IPS-NIHi11 (cell line): ENCODE measurements at regions not wholly inside any gene's neighbourhood (a gene's known extent, or its start where the extent isn't known, plus 50 kb on each side); places are given as distances from the start of the nearest gene placed in this dataset.
A peak's percentile ranks its signal among the peaks of the same experiment; 100 is the strongest.
"Not testable (repeated sequence)": the region's sequence is repeated elsewhere in the genome, so short reads cannot be mapped to it uniquely, and the experiment has no call there.

Experiments used
- DNase-seq: peaks from one replicate; pipeline ENCODE4 v3.0.0; 2012; ENCODE audit warnings: mixed read lengths, low spot score

- no peak for DNase-seq
These were observed 114.1 kb downstream of the RAB38 start for GRCh38 chr11:88061111-88061510.

DNA sequence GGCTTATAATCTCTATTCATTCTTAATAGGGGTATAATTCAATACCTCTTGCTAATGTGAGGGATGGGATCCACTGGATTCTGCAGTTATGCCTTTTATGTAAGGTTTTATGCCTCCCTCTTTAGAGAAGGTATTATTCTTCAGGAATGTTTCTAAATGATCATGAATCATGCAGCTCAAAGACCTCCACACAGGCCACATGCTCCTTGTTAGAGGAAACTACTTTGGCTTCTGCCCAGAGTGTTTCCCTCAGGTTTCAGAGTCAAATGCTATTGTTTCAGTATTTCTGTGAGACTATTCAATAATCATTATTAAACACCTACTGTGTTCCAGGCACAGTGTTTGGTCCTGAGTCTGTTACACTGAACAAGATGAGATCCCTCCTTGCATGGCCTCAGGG lies 115.9 kb downstream of the RAB38 start:
- no peak for DNase-seq

GRCh38 chr11:88051396-88051795 lies 123.8 kb downstream of the RAB38 start:
- DNase-seq, result no peak

- no peak for DNase-seq
These were observed 125.0 kb downstream of the RAB38 start for GRCh38 chr11:88050247-88050646.

DNA sequence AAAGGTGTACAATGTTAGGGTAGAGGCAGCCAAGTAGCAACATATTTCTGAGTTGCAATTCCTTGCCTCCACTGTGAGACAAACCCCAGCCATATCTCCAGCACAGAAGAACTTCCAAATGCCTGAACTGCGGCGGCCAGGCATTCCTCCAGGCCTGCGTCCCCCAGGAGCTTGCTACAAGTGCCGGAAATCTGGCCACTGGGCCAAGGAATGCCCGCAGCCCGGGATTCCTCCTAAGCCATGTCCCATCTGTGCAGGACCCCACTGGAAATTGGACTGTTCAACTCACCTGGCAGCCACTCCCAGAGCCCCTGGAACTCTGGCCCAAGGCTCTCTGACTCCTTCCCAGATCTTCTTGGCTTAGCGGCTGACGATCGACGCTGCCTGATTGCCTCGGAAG lies 130.0 kb downstream of the RAB38 start:
- DNase-seq, result not testable (repeated sequence)

DNA sequence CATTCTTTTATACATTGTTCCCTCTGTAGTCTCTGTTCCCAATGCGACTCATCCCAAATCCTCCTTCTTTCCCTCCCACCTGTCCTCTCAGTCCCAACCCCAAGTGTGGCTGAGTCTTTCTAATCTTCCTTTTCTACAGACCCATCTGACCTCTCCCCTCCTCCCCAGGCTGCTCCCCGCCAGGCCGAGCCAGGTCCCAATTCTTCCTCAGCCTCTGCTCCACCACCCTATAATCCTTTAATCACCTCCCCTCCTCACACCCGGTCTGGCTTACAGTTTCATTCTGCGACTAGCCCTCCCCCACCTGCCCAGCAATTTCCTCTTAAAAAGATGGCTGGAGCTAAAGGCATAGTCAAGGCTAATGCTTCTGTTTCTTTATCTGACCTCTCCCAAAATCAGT lies 130.6 kb downstream of the RAB38 start:
- DNase-seq, result not testable (repeated sequence)

GRCh38 chr11:88043149-88043548 lies 132.1 kb downstream of the RAB38 start:
- no peak for DNase-seq

GRCh38 chr11:88042647-88043046 lies 132.6 kb downstream of the RAB38 start:
- DNase-seq, result no peak

GRCh38 chr11:88042238-88042637 lies 133.0 kb downstream of the RAB38 start:
- DNase-seq, result no peak

DNA sequence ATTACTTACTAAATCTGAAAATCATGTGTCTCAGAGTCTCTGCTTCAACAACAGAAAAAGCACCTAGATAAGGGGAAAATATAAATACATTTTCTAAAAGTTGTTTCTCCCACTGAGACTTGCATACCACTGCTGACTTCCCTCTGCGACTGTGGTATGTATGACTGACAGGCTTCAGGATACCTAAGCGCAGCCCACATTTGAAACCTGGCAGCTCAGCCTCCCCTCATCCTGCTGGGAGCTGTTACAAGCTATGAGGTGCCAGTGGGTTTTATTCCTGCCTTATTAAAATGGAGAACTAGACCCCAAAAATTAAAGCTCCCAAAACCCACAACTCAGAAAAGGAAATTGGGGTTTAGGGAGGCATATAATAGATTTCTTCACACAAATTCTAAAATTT lies 133.6 kb downstream of the RAB38 start:
- peak; percentile 9 for DNase-seq

GRCh38 chr11:88040148-88040496 lies 135.1 kb downstream of the RAB38 start:
- no peak for DNase-seq

- no peak for DNase-seq
These were observed 135.6 kb downstream of the RAB38 start for GRCh38 chr11:88039476-88040147.

DNA sequence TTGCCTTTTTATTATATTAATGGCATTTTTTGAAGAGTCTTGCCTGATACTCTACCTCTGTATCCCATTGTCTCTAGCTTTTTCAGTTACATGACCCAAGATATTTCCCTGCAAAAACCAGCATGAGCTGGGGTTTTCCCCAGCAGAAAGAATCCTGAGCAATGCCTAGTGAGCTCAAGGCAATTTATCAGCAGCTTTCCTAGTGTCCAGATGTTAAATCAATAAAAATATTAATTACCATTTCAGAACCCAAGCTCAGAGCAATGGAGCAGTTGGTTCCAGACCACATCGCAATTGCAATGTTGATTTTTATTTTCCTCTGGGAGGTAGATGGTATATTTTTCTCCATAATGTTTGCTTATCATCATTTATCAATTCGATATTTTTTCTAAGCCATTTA lies 137.2 kb downstream of the RAB38 start:
- DNase-seq, result no peak

DNA sequence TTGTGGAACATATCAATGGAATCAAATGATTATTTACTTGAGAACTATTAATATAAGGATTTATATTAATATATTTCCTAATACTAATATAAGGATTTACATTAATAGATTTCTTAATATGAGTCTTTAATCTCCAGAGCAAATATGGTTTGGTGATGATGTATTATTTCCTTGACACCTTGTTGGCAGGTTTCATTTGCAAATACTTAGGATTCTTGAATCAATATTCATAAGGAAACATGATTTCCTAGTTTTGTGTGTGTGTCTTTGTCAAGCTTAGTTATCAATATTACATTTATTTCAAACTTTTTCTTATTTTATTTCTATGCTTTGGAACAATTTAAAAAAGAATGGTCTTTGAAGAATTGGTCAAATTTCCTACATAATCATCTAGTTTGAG lies 138.5 kb downstream of the RAB38 start:
- DNase-seq, result no peak

DNA sequence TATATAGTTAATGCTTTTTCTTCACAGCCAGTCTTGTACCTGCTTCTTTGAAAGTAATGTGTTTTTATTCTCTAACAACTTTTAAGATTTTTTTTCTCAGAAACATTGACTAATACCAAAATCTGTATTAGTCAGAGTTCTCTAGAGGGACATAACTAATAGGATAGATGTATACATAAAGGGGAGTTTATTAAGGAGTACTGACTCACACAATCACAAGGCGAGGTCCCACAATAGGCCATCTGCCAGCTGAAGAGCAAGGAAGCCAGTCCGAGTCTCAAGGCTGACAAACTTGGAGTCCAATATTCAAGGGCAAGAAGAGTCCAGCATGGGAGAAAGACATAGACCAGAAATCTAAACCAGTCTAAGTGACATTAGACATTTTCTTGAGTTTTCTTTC lies 140.0 kb downstream of the RAB38 start:
- no peak for DNase-seq

- no peak for DNase-seq
These were observed 157.6 kb downstream of the RAB38 start for GRCh38 chr11:88017666-88018065.

DNA sequence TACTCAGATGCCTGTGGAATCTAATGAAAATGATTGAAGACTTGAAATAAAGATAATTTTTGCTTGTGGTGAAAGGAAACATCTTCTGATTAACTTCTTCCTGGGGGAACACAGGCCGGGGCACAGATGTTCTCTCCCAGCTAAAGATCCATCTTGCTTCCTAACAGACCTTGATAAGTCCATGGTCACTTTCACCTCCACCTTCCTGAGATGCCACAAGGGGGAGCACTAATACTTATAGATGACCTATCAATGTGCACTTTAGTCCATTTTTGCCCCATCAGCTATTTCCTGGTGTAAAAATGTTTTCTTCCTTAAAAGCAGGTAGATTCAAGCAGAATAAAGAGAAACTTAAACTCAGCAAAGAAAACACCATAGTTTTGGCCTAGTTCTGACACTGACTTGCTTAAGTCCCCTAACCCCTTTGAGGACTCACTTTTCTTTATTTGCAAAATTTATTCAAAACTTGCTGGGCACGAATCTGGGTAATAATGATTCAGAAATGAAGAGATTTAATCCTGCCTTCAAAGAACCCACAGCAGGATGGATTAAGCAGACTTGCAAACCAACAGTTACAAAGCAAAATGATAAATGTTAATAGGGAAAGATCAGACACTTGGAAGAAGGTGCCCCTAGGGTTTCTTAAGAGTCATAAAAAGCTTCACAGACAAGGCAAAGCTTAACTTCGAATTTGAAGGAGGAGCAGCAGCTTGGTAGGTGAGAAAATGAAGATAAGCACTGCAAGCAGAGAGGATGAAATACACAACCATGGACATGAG lies 158.7 kb downstream of the RAB38 start:
- peak; percentile 29 for DNase-seq

DNA sequence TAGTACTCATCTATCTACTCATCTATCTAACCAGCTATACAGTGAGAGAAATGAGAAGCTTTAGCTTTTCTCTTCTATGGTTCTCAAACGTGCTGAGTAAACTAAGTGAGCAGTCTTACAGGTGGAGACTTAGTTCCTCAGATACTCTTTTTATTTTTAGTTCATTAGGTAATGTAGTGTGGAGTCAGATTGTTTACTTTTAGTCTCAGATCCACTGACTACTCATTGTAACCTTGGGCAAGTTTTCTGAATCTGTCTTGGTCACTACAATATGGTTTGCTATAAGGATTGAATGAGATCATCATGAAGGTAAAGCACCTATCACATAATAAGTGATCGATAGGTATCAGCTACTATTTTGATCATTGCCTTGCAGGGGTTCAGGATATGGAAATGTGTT lies 160.1 kb downstream of the RAB38 start:
- no peak for DNase-seq

DNA sequence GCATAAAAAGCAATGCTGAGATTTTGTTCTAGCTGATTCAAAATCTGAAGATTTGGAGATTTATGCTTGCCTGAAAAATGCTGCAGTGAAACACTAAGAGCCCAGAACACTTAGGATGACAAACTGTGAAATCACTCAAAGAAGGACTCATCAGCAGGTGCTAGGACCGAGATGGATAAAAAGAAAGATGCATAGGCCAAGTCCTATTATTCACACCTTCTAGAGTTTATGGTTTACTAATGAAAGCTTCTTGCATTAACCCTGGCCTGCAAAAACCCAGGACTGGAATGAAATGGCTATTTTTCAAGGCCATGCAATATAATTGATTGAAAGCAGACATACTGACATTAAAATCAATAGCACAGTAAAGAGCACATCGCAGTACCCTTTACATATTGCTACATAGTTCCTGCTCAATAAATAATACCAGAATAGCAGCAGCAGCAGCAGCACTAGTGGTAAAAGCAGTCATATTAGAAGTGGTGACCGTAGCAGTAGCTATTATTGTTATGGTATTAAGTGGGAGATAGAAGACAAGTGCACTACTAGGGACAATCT lies 161.7 kb downstream of the RAB38 start:
- no peak for DNase-seq

DNA sequence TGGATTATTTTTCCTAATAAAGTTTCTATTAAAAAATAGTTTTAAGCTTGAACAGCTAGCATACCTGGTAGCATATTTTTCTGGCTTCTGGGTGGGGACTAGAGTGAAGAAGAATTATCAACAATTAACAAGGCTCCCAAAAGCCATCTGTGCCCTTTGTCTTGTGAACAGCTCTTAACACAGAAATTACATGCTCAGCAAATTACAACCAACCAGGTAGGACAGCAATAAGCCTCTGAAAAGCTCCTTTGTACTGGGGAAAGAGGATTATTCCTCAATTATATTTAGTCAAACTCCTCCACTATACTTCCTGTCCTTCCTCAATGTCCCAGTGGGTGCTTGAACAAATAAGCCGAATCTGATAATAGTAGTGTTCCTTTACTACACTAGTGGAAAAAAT lies 162.8 kb downstream of the RAB38 start:
- DNase-seq, result no peak

- no peak for DNase-seq
These were observed 199.2 kb downstream of the RAB38 start for GRCh38 chr11:87976009-87976408.

DNA sequence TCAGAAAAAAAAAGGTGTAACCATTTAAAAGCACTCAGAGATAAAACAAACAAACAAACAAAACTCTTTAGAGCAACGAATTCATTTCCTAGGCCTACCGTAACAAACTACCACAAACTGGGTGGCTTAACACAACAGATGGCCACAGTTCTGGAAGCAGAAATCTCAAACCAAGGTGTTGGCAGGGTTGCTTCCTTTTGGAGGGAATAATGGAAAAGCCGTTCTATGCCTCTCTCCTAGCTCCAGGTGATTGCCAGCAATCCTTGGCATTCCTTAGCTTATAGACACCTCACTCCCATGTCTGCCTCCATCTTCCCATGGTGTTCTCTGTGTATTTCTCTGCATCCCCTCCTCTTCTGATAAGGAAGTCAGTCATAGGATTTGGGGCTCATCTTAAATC lies 200.4 kb downstream of the RAB38 start:
- no peak for DNase-seq

DNA sequence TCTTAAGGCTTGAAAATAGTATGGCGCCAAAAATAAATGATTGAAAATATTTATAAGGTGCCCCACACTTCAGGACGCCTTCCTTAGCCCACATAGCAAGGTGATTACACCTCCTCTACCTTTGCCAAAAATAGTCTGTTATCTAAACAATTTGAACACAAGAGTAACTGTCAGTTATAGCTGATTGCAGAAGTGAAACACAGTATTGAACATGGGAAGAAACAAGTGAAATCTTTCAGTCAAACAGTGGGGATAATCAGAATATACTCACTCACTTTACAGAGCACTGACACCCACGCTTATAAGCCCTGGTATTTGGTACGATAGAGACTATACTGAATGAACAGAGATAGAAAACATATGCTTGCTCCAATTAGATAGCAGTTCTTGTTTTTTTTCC lies 203.1 kb downstream of the RAB38 start:
- DNase-seq, result no peak

DNA sequence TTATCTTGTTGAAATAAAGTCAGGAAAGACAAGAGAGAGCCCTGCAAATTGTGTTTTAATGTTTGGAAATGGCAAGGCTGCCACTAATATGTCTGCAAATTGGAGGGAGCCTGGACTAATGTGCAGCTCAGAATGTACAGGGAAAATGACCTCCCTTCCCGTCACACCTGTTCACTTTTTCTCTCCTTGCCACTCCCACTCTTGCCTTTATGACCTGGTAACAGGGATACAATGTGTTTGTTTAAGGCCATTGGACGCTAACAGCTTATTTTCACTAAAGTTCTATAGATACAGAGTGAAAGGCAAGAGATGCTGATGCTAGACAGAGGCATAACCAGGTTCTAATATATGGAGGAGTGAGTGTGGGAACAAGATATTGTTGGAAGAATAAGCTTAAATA lies 203.9 kb downstream of the RAB38 start:
- DNase-seq, result no peak
